Lung microvascular endothelial cell (primary cell): ENCODE measurements at regions not wholly inside any gene's neighbourhood (a gene's known extent, or its start where the extent isn't known, plus 50 kb on each side); places are given as distances from the start of the nearest gene placed in this dataset.
"Not testable (repeated sequence)": the region's sequence is repeated elsewhere in the genome, so short reads cannot be mapped to it uniquely, and the experiment has no call there.

Experiments
- DNase-seq, 2 donors: peaks; one replicate each; pipeline versions ENCODE4 v3.0.0 to v3.0.0-alpha.2; 2010; ENCODE audit warnings: low read depth in 2 of 2

GRCh38 chr17:14737984-14738651 is 437.2 kb downstream of the HS3ST3B1 start:
- DNase-seq, result no peak

GRCh38 chr17:14736631-14737030 is 435.8 kb downstream of the HS3ST3B1 start:
- no peak for DNase-seq

GRCh38 chr17:14733376-14733775 is 432.5 kb downstream of the HS3ST3B1 start:
- DNase-seq, result no peak

GRCh38 chr17:14732211-14732610 is 431.3 kb downstream of the HS3ST3B1 start:
- DNase-seq, result no peak

- no peak for DNase-seq
Measured at GRCh38 chr17:14731591-14731990, 430.7 kb downstream of the HS3ST3B1 start.

- no peak for DNase-seq
Measured at GRCh38 chr17:14730821-14731220, 429.9 kb downstream of the HS3ST3B1 start.

- DNase-seq, result no peak
Measured at GRCh38 chr17:14725729-14726128, 424.8 kb downstream of the HS3ST3B1 start.

GRCh38 chr17:14724770-14725169 is 423.9 kb downstream of the HS3ST3B1 start:
- no peak for DNase-seq

- DNase-seq, result not testable (repeated sequence)
Measured at GRCh38 chr17:14723349-14723748, 422.5 kb downstream of the HS3ST3B1 start.

- no peak for DNase-seq
Measured at GRCh38 chr17:14719942-14720341, 419.1 kb downstream of the HS3ST3B1 start.

GRCh38 chr17:14717859-14718258 is 417.0 kb downstream of the HS3ST3B1 start:
- no peak for DNase-seq

- no peak for DNase-seq
Measured at GRCh38 chr17:14715561-14715960, 414.7 kb downstream of the HS3ST3B1 start.

- no peak for DNase-seq
Measured at GRCh38 chr17:14712611-14713021, 411.7 kb downstream of the HS3ST3B1 start.

GRCh38 chr17:14704121-14704520 is 403.2 kb downstream of the HS3ST3B1 start:
- no peak for DNase-seq

GRCh38 chr17:14701886-14702285 is 401.0 kb downstream of the HS3ST3B1 start:
- no peak for DNase-seq

GRCh38 chr17:14699574-14700185 is 398.8 kb downstream of the HS3ST3B1 start:
- no peak for DNase-seq

- DNase-seq, result no peak
Measured at GRCh38 chr17:14693382-14693781, 392.5 kb downstream of the HS3ST3B1 start.

GRCh38 chr17:14690704-14691103 is 389.8 kb downstream of the HS3ST3B1 start:
- DNase-seq, result no peak

- DNase-seq, result no peak
Measured at GRCh38 chr17:14688134-14688533, 387.3 kb downstream of the HS3ST3B1 start.

- no peak for DNase-seq
Measured at GRCh38 chr17:14672830-14673229, 371.9 kb downstream of the HS3ST3B1 start.

- no peak for DNase-seq
Measured at GRCh38 chr17:14670861-14671260, 370.0 kb downstream of the HS3ST3B1 start.

- no peak for DNase-seq
Measured at GRCh38 chr17:14664511-14664910, 363.6 kb downstream of the HS3ST3B1 start.

GRCh38 chr17:14641117-14641516 is 340.2 kb downstream of the HS3ST3B1 start:
- DNase-seq, result no peak
